PC-9 (cell line): ENCODE measurements at regions not wholly inside any gene's neighbourhood (a gene's known extent, or its start where the extent isn't known, plus 50 kb on each side); places are given as distances from the start of the nearest gene placed in this dataset.

Source experiments
- BruUV-seq: library from RNA; stranded (reverse); fragments of 400-500 nt; replicated peaks from 2 replicates; lab custom pipeline; 2021; lab: Mats Ljungman, UMichigan
- CTCF ChIA-PET: fragments of 300-600 bp; sonication (Branson Sonifier 250); formaldehyde crosslinking; loops from one replicate; lab custom pipeline; 2022; ENCODE audit warnings: antibody characterized with exemption; lab: Charles Lee
- POLR2A ChIA-PET: fragments of 300-600 bp; sonication (Branson Sonifier 250); formaldehyde crosslinking; loops from one replicate; lab custom pipeline; 2022; ENCODE audit warnings: antibody characterized with exemption; ENCODE audit not compliant: unreplicated experiment; lab: Charles Lee
- DNase-seq, 2 experiments: peaks; one replicate each; pipeline versions ENCODE4 v3.0.0 to v3.0.0-alpha.2; 2015 to 2022; ENCODE audit warnings: mixed read lengths in 1 of 2
- H2AFZ ChIP-seq: fragments of 200-600 bp; sonication (generic); 2 replicates; pipeline ENCODE4 v1.8.1; 2017; ENCODE audit warnings: antibody characterized with exemption
- H3F3A ChIP-seq: fragments of 200-600 bp; sonication (generic); 2 replicates; pipeline ENCODE4 v1.8.1; 2017; ENCODE audit warnings: antibody characterized with exemption, mild to moderate bottlenecking, low read depth; ENCODE audit not compliant: insufficient read depth
- H3K27ac ChIP-seq: fragments of 200-600 bp; sonication (generic); 2 replicates; pipeline ENCODE4 v1.6.1; 2016; ENCODE audit warnings: mixed run types
- H3K27me3 ChIP-seq: fragments of 200-600 bp; sonication (generic); 2 replicates; pipeline ENCODE4 v1.6.1; 2016; ENCODE audit warnings: low read depth, mixed run types; ENCODE audit not compliant: insufficient read depth
- H3K36me3 ChIP-seq: fragments of 200-600 bp; sonication (generic); 2 replicates; pipeline ENCODE4 v1.6.1; 2016; ENCODE audit warnings: low read depth, mixed run types
- H3K4me1 ChIP-seq: fragments of 200-600 bp; sonication (generic); replicated peaks from 2 replicates; pipeline ENCODE4 v1.6.1; 2016; ENCODE audit warnings: mixed run types; ENCODE audit not compliant: insufficient read depth
- H3K4me2 ChIP-seq: fragments of 200-600 bp; sonication (generic); 2 replicates; pipeline ENCODE4 v1.6.1; 2017; ENCODE audit warnings: mixed run types
- H3K4me3 ChIP-seq: fragments of 200-600 bp; sonication (generic); 2 replicates; pipeline ENCODE4 v1.6.1; 2016; ENCODE audit warnings: mixed run types
- H3K79me2 ChIP-seq: fragments of 200-600 bp; sonication (generic); 2 replicates; pipeline ENCODE4 v1.6.1; 2017; ENCODE audit warnings: low read depth, mixed run types
- H3K9me2 ChIP-seq: fragments of 200-600 bp; sonication (generic); 2 replicates; pipeline ENCODE4 v1.8.1; 2017; ENCODE audit warnings: mild to moderate bottlenecking; ENCODE audit not compliant: insufficient read depth
- H3K9me3 ChIP-seq: fragments of 200-600 bp; sonication (generic); 2 replicates; pipeline ENCODE4 v1.8.1; 2016; ENCODE audit warnings: low read depth; ENCODE audit not compliant: insufficient read depth
- H4K20me1 ChIP-seq: fragments of 200-600 bp; sonication (generic); 2 replicates; pipeline ENCODE4 v1.8.1; 2017; ENCODE audit not compliant: insufficient read depth
- EZH2 ChIP-seq: fragments of 200-600 bp; sonication (generic); IDR thresholded peaks from 2 replicates; pipeline ENCODE4 v1.8.0; 2017; ENCODE audit warnings: antibody characterized with exemption, low read depth
- intact Hi-C: fragments of 100-400 bp; cut with micrococcal nuclease; formaldehyde crosslinking; loops from one replicate; pipeline ENCODE4 v1.10.0; 2022; ENCODE audit not compliant: unreplicated experiment
- TF ChIP-seq, protein P1 (sequence below): fragments of 200-600 bp; sonication (generic); conservative IDR thresholded peaks from 2 replicates; pipeline ENCODE4 v1.6.1; 2017; ENCODE audit warnings: mixed run types, antibody characterized with exemption, mild to moderate bottlenecking, moderate library complexity

DNA sequence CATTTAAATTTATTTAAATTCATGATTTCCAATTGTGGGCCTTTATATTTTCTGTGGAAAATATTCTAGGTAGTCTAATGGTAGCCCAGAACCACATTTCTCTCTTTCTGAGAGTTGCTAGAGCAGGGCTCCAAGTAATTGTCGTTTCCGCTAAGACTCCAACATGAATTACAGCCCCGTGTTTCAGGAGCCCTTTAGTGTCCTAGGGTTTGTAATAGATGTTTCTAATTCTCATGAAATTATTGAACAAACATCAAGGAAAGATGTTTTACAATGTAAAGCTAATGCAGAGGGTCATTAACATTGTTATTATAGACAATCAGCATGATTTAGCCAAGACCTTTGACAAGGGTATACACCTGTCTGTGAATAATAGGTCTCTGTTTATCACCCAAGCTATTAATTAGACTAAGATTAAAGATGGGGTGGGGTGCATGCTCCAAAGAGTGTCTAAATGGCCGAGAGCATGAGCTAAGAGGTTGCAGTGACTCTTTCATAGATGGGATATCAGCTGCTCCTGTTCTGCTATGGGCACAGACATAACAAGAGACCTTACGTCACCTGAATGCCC is 81.8 kb upstream of the NTM start:
- H3K4me1 ChIP-seq = no peaks in the 10 kb centered on the region
- H3K27me3 ChIP-seq = peaks cover 27% of the 10 kb centered on the region
- no peaks in the 10 kb centered on the region for H3K36me3 ChIP-seq
- no peaks in the 10 kb centered on the region for H3K9me3 ChIP-seq
- no peak overlapping the region for H2AFZ ChIP-seq
- BruUV-seq = no TSS peak
- intact Hi-C loops = no loop called here
- TF ChIP-seq, protein P1, sequence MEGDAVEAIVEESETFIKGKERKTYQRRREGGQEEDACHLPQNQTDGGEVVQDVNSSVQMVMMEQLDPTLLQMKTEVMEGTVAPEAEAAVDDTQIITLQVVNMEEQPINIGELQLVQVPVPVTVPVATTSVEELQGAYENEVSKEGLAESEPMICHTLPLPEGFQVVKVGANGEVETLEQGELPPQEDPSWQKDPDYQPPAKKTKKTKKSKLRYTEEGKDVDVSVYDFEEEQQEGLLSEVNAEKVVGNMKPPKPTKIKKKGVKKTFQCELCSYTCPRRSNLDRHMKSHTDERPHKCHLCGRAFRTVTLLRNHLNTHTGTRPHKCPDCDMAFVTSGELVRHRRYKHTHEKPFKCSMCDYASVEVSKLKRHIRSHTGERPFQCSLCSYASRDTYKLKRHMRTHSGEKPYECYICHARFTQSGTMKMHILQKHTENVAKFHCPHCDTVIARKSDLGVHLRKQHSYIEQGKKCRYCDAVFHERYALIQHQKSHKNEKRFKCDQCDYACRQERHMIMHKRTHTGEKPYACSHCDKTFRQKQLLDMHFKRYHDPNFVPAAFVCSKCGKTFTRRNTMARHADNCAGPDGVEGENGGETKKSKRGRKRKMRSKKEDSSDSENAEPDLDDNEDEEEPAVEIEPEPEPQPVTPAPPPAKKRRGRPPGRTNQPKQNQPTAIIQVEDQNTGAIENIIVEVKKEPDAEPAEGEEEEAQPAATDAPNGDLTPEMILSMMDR = no peak
- TF ChIP-seq EZH2 = no peak
- H3K9me2 ChIP-seq = no peaks in the 10 kb centered on the region
- POLR2A ChIA-PET = no interaction called here
- H4K20me1 ChIP-seq = no peaks in the 10 kb centered on the region
- H3K27ac ChIP-seq = no peak overlapping the region
- CTCF ChIA-PET = no interaction called here
- H3K79me2 ChIP-seq = no peaks in the 10 kb centered on the region
- no peak for DNase-seq
- no peak overlapping the region for H3K4me3 ChIP-seq
- H3F3A ChIP-seq = no peaks in the 10 kb centered on the region
- H3K4me2 ChIP-seq = no peak overlapping the region

DNA sequence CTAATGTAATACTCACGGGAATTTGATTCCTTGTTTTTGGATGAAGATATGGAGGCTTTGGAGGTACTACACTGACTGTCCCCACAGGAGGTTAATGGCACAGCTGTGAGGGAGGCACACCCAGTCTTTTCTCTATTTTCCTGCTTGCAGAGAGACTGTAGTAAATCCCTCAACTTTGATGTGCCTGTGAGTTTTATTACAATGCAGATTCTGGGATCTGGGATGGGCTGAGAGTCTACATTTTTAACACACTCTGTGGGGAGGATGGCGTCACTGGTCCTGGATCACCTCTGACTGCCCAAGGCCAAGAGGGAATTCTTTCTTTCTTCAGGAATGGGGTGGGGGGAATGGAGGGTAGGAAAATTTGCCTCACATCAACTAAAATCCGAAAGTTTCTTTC is 80.2 kb upstream of the NTM start:
- Histone ChIP-seq H3F3A (no peaks in the 10 kb centered on the region), H3K4me2 (no peak overlapping the region), H3K27ac (no peak overlapping the region), H3K4me1 (no peaks in the 10 kb centered on the region), H3K9me3 (no peaks in the 10 kb centered on the region), H3K27me3 (peaks cover 36% of the 10 kb centered on the region), H3K79me2 (no peaks in the 10 kb centered on the region), H4K20me1 (no peaks in the 10 kb centered on the region), H3K9me2 (no peaks in the 10 kb centered on the region), H2AFZ (no peak overlapping the region), H3K36me3 (no peaks in the 10 kb centered on the region), H3K4me3 (no peak overlapping the region)
- DNase-seq = no peak
- BruUV-seq = no TSS peak
- ChIA-PET POLR2A (no interaction called here), CTCF (no interaction called here)
- intact Hi-C loops = no loop called here
- TF ChIP-seq EZH2 = no peak
- TF ChIP-seq, protein P1 = no peak

DNA sequence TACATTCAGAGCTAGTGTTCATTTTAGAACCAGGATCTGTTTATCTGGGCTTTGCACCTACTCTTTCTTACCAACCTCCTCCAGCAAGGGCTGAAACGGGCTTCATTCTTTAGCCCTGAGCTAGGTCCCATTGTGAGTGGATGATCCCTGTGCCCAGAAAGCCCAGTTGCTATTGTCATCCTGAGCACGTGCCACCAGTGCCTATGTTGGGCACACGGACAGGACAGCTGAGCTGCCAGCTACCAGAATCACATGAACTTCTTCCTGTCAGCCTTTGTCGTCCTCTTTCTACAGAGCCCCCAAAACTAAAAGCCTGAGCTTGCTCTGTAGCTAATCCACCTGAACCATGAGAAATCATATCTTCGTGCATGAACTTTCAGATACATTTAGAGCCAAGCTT is 74.4 kb upstream of the NTM start:
- no peaks in the 10 kb centered on the region for H3K9me2 ChIP-seq
- no peaks in the 10 kb centered on the region for H3K36me3 ChIP-seq
- no peaks in the 10 kb centered on the region for H4K20me1 ChIP-seq
- ChIA-PET CTCF (no interaction called here), POLR2A (no interaction called here)
- no peak for DNase-seq
- no peaks in the 10 kb centered on the region for H3K4me1 ChIP-seq
- TF ChIP-seq, protein P1 = no peak
- TF ChIP-seq EZH2 = no peak
- H3F3A ChIP-seq = no peaks in the 10 kb centered on the region
- H3K4me2 ChIP-seq = no peak overlapping the region
- no peak overlapping the region for H3K27ac ChIP-seq
- intact Hi-C loops = no loop called here
- H3K79me2 ChIP-seq = no peaks in the 10 kb centered on the region
- H2AFZ ChIP-seq = no peak overlapping the region
- H3K9me3 ChIP-seq = no peaks in the 10 kb centered on the region
- H3K27me3 ChIP-seq = peaks cover 88% of the 10 kb centered on the region
- no peak overlapping the region for H3K4me3 ChIP-seq
- BruUV-seq = no TSS peak
